ENCODE measurements at regions not wholly inside any gene's neighbourhood (a gene's known extent, or its start where the extent isn't known, plus 50 kb on each side); places are given as distances from the start of the nearest gene placed in this dataset.

GRCh38 chr7:89593125-89593524 lies 561.1 kb upstream of the STEAP1 start:
- no peak for TF ChIP-seq POLR2A (IDR thresholded peaks at IDR 0.05; ENCODE audit: low read depth, low read length)
- no peak for TF ChIP-seq POLR2AphosphoS5 (IDR thresholded peaks at IDR 0.05; ENCODE audit: low read depth, low read length)

Data from GM12892 (cell line).